H1 (cell line): ENCODE measurements at regions not wholly inside any gene's neighbourhood (a gene's known extent, or its start where the extent isn't known, plus 50 kb on each side); places are given as distances from the start of the nearest gene placed in this dataset.

Experiments used
- CEBPB ChIP-seq: IDR thresholded peaks from 2 replicates; pipeline ENCODE4 v1.6.1; 2012; ENCODE audit warnings: low read depth, low read length
- CHD7 ChIP-seq: fragments of 300-600 bp; sonication (generic); IDR thresholded peaks from 2 replicates; pipeline ENCODE4 v1.7.1; 2012; ENCODE audit warnings: low read length, moderate library complexity, mild to moderate bottlenecking, inconsistent platforms; ENCODE audit not compliant: insufficient replicate concordance
- MAFK ChIP-seq: IDR thresholded peaks from 2 replicates; pipeline ENCODE4 v1.6.1; 2012; ENCODE audit warnings: low read depth, mild to moderate bottlenecking, improper control_type of control experiment, low read length
- MAX ChIP-seq: IDR thresholded peaks from 2 replicates; pipeline ENCODE4 v1.6.1; 2012; ENCODE audit warnings: inconsistent platforms
- SP1 ChIP-seq: IDR thresholded peaks from 2 replicates; pipeline ENCODE4 v1.6.1; 2011; ENCODE audit warnings: low read depth, low read length
- SP2 ChIP-seq: IDR thresholded peaks from 2 replicates; pipeline ENCODE4 v1.6.1; 2012; ENCODE audit warnings: mild to moderate bottlenecking, low read length, inconsistent platforms
- TAF7 ChIP-seq: optimal IDR thresholded peaks from 2 replicates; pipeline ENCODE3; 2011; ENCODE audit warnings: low read depth, mild to moderate bottlenecking, inconsistent platforms, low read length, moderate library complexity, borderline replicate concordance
- USF2 ChIP-seq: IDR thresholded peaks from 2 replicates; pipeline ENCODE4 v1.6.1; 2011; ENCODE audit warnings: low read length, improper control_type of control experiment

GRCh38 chr1:14508613-14509012 is 89.9 kb upstream of the KAZN start (continued):
- TF ChIP-seq CHD7 (no peak), USF2 (no peak), MAX (no peak), MAFK (no peak), SP2 (no peak), TAF7 (no peak), CEBPB (no peak), SP1 (no peak)
- TF ChIP-seq, all 59 proteins: peak for 0
